ENCODE measurements at regions not wholly inside any gene's neighbourhood (a gene's known extent, or its start where the extent isn't known, plus 50 kb on each side); places are given as distances from the start of the nearest gene placed in this dataset.

GRCh38 chr7:10685040-10685439, 288.6 kb upstream of the PHF14 start:
- DNase-seq (ENCODE audit: low spot score) = no peak
- ChIA-PET POLR2A (ENCODE audit: low non-redundant PET) (no interaction called here), CTCF (no interaction called here)
- no peaks in the 10 kb centered on the region for H3K4me1 ChIP-seq (ENCODE audit: insufficient read depth, low read length, poor library complexity, severe bottlenecking)
- BruUV-seq (replicated peaks) = no TSS peak
- no peaks in the 10 kb centered on the region for H3K27me3 ChIP-seq (replicated peaks; ENCODE audit: insufficient read depth, low read depth, low read length, poor library complexity)
- H3K4me3 ChIP-seq (ENCODE audit: low read depth, low read length, poor library complexity, severe bottlenecking) = no peak overlapping the region
- TF ChIP-seq EZH2 (IDR thresholded peaks at IDR 0.05; ENCODE audit: borderline replicate concordance, low read depth, low read length, poor library complexity, severe bottlenecking) (no peak), CTCF (conservative IDR thresholded peaks at IDR 0.05; ENCODE audit: low read depth, low read length) (no peak)
- H3K9me3 ChIP-seq (ENCODE audit: low read depth, low read length, poor library complexity, severe bottlenecking) = no peaks in the 10 kb centered on the region
- no peak overlapping the region for H3K27ac ChIP-seq (ENCODE audit: low read depth, low read length, poor library complexity, severe bottlenecking)
- no peaks in the 10 kb centered on the region for H3K36me3 ChIP-seq (ENCODE audit: insufficient read depth, low read length, poor library complexity, severe bottlenecking)
- intact Hi-C loops (cut with micrococcal nuclease; ENCODE audit: unreplicated experiment) = no loop called here

GRCh38 chr7:10688544-10688943, 285.1 kb upstream of the PHF14 start:
- no peak overlapping the region for H3K4me3 ChIP-seq (ENCODE audit: low read depth, low read length, poor library complexity, severe bottlenecking)
- BruUV-seq (replicated peaks) = no TSS peak
- DNase-seq (ENCODE audit: low spot score) = no peak
- no peaks in the 10 kb centered on the region for H3K9me3 ChIP-seq (ENCODE audit: low read depth, low read length, poor library complexity, severe bottlenecking)
- no peaks in the 10 kb centered on the region for H3K27me3 ChIP-seq (replicated peaks; ENCODE audit: insufficient read depth, low read depth, low read length, poor library complexity)
- intact Hi-C loops (cut with micrococcal nuclease; ENCODE audit: unreplicated experiment) = no loop called here
- H3K36me3 ChIP-seq (ENCODE audit: insufficient read depth, low read length, poor library complexity, severe bottlenecking) = no peaks in the 10 kb centered on the region
- POLR2A ChIA-PET (ENCODE audit: low non-redundant PET) = no interaction called here
- CTCF ChIA-PET = no interaction called here
- H3K27ac ChIP-seq (ENCODE audit: low read depth, low read length, poor library complexity, severe bottlenecking) = no peak overlapping the region
- TF ChIP-seq CTCF (conservative IDR thresholded peaks at IDR 0.05; ENCODE audit: low read depth, low read length) (no peak), EZH2 (IDR thresholded peaks at IDR 0.05; ENCODE audit: borderline replicate concordance, low read depth, low read length, poor library complexity, severe bottlenecking) (no peak)
- H3K4me1 ChIP-seq (ENCODE audit: insufficient read depth, low read length, poor library complexity, severe bottlenecking) = no peaks in the 10 kb centered on the region

DNA sequence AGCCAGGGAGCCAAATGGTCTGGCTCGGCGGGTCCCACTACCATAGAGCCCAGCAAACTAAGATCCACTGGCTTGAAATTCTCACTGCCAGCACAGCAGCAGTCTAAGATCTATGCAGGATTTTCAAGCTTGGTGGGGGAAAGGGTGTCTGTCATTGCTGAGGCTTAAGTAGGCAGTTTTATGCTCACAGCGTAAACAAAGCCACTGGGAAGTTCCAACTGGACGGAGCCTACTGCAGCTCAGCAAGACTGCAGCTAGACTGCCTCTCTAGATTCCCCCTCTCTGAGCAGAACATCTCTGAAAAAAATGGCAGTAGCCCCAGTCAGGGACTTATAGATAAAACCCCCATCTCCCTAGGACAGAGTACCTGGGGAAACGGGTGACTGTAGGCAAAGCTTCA, 277.6 kb upstream of the PHF14 start:
- ChIA-PET POLR2A (ENCODE audit: low non-redundant PET) (no interaction called here), CTCF (no interaction called here)

More for the DNA sequence above, 277.6 kb upstream of the PHF14 start:
- Histone ChIP-seq H3K4me1 (ENCODE audit: insufficient read depth, low read length, poor library complexity, severe bottlenecking) (no peaks in the 10 kb centered on the region), H3K36me3 (ENCODE audit: insufficient read depth, low read length, poor library complexity, severe bottlenecking) (no peaks in the 10 kb centered on the region), H3K4me3 (ENCODE audit: low read depth, low read length, poor library complexity, severe bottlenecking) (no peak overlapping the region), H3K9me3 (ENCODE audit: low read depth, low read length, poor library complexity, severe bottlenecking) (no peaks in the 10 kb centered on the region), H3K27me3 (replicated peaks; ENCODE audit: insufficient read depth, low read depth, low read length, poor library complexity) (no peaks in the 10 kb centered on the region), H3K27ac (ENCODE audit: low read depth, low read length, poor library complexity, severe bottlenecking) (no peak overlapping the region)
- TF ChIP-seq EZH2 (IDR thresholded peaks at IDR 0.05; ENCODE audit: borderline replicate concordance, low read depth, low read length, poor library complexity, severe bottlenecking) (no peak), CTCF (conservative IDR thresholded peaks at IDR 0.05; ENCODE audit: low read depth, low read length) (no peak)
- no TSS peak for BruUV-seq (replicated peaks)
- intact Hi-C loops (cut with micrococcal nuclease; ENCODE audit: unreplicated experiment) = no loop called here
- DNase-seq (ENCODE audit: low spot score) = no peak
